ENCODE measurements at regions not wholly inside any gene's neighbourhood (a gene's known extent, or its start where the extent isn't known, plus 50 kb on each side); places are given as distances from the start of the nearest gene placed in this dataset.

- no peak for TF ChIP-seq ZNF132 (tag by site-specific recombination; IDR thresholded peaks at IDR 0.05; ENCODE audit: borderline replicate concordance)
- no peak for TF ChIP-seq HOXA7 (CRISPR knock-in tag; IDR thresholded peaks at IDR 0.05; ENCODE audit: borderline replicate concordance)
These were observed 136.5 kb upstream of the HS3ST1 start for GRCh38 chr4:11565213-11565612.
